GM23338 (cell line): ENCODE measurements at regions not wholly inside any gene's neighbourhood (a gene's known extent, or its start where the extent isn't known, plus 50 kb on each side); places are given as distances from the start of the nearest gene placed in this dataset.

Experiments used
- ATAC-seq: fragments of 200-7000 bp; cut with Tn5 transposase; 3 replicates; pipeline ENCODE4 v1.9.1; 2020
- DNase-seq: peaks from one replicate; pipeline ENCODE4 v3.0.0-alpha.2; 2015; ENCODE audit warnings: low spot score
- H2AFZ ChIP-seq: fragments of 200-600 bp; sonication (generic); 2 replicates; pipeline ENCODE4 v1.8.0; 2016; ENCODE audit warnings: antibody characterized with exemption, mild to moderate bottlenecking, moderate library complexity
- H3F3A ChIP-seq: fragments of 200-600 bp; sonication (generic); replicated peaks from 2 replicates; pipeline ENCODE4 v1.8.0; 2017; ENCODE audit warnings: antibody characterized with exemption, mixed run types, low read depth
- H3K27ac ChIP-seq: fragments of 200-600 bp; sonication (generic); 2 replicates; pipeline ENCODE4 v1.6.1; 2016; ENCODE audit warnings: low read depth
- H3K27me3 ChIP-seq: fragments of 200-600 bp; sonication (generic); 2 replicates; pipeline ENCODE4 v1.8.0; 2016; ENCODE audit warnings: mild to moderate bottlenecking, mixed run types, moderate library complexity; ENCODE audit not compliant: insufficient read depth
- H3K36me3 ChIP-seq: fragments of 200-600 bp; sonication (generic); 2 replicates; pipeline ENCODE4 v1.8.0; 2016; ENCODE audit warnings: mild to moderate bottlenecking; ENCODE audit not compliant: insufficient read depth
- H3K4me1 ChIP-seq: fragments of 200-600 bp; sonication (generic); 2 replicates; pipeline ENCODE4 v1.8.0; 2016; ENCODE audit warnings: mild to moderate bottlenecking, moderate library complexity; ENCODE audit not compliant: insufficient read depth
- H3K4me2 ChIP-seq: fragments of 200-600 bp; sonication (generic); 2 replicates; pipeline ENCODE4 v1.7.1; 2017; ENCODE audit warnings: mixed run types
- H3K4me3 ChIP-seq: fragments of 200-600 bp; sonication (generic); 2 replicates; pipeline ENCODE4 v1.6.1; 2016; ENCODE audit warnings: mixed run types
- H3K79me2 ChIP-seq: fragments of 200-600 bp; sonication (generic); replicated peaks from 2 replicates; pipeline ENCODE4 v1.8.0; 2017; ENCODE audit warnings: mild to moderate bottlenecking; ENCODE audit not compliant: insufficient read depth
- H3K9me2 ChIP-seq: fragments of 200-600 bp; sonication (generic); 2 replicates; pipeline ENCODE4 v1.8.0; 2017; ENCODE audit not compliant: insufficient read depth
- H4K20me1 ChIP-seq: fragments of 200-600 bp; sonication (generic); replicated peaks from 2 replicates; pipeline ENCODE4 v1.8.0; 2017; ENCODE audit warnings: mild to moderate bottlenecking; ENCODE audit not compliant: insufficient read depth
- H3K27ac Mint-ChIP-seq: 2 replicates; pipeline ENCODE4 v1.8.0; 2020; ENCODE audit warnings: inconsistent platforms, mild to moderate bottlenecking, moderate library complexity, mixed read lengths
- H3K27me3 Mint-ChIP-seq: 3 replicates; pipeline ENCODE4 v1.8.0; 2022; ENCODE audit warnings: low read depth, mild to moderate bottlenecking, moderate library complexity, mixed read lengths, inconsistent platforms; ENCODE audit not compliant: insufficient read depth, poor library complexity
- H3K36me3 Mint-ChIP-seq: 3 replicates; pipeline ENCODE4 v1.8.0; 2021; ENCODE audit warnings: low read depth, mild to moderate bottlenecking, inconsistent platforms, moderate library complexity, mixed read lengths
- H3K4me1 Mint-ChIP-seq: 3 replicates; pipeline ENCODE4 v1.8.0; 2020; ENCODE audit warnings: mild to moderate bottlenecking, inconsistent platforms, mixed read lengths
- H3K4me3 Mint-ChIP-seq: 3 replicates; pipeline ENCODE4 v1.8.0; 2021; ENCODE audit warnings: moderate library complexity, mild to moderate bottlenecking, inconsistent platforms, mixed read lengths
- H3K9me3 Mint-ChIP-seq: 3 replicates; pipeline ENCODE4 v1.8.0; 2020; ENCODE audit warnings: moderate library complexity, mild to moderate bottlenecking, inconsistent platforms, mixed read lengths
- CREB1 ChIP-seq: fragments of 250-450 bp; sonication (Bioruptor Pico); IDR thresholded peaks from 2 replicates; pipeline ENCODE4 v1.5.0; 2020; ENCODE audit warnings: low read depth, mild to moderate bottlenecking, moderate library complexity
- EZH2 ChIP-seq: fragments of 200-600 bp; sonication (generic); IDR thresholded peaks from one replicate; pipeline ENCODE4 v1.8.0; 2017; ENCODE audit warnings: antibody characterized with exemption, mild to moderate bottlenecking, low read depth; ENCODE audit not compliant: unreplicated experiment
- EZH2phosphoT487 ChIP-seq: fragments of 200-600 bp; sonication (generic); IDR thresholded peaks from one replicate; pipeline ENCODE4 v1.8.1; 2018; ENCODE audit warnings: antibody characterized with exemption; ENCODE audit not compliant: unreplicated experiment
- JUNB ChIP-seq: IDR thresholded peaks from one replicate; pipeline ENCODE4 v1.6.1; 2016; ENCODE audit warnings: antibody characterized with exemption; ENCODE audit not compliant: unreplicated experiment
- NANOG ChIP-seq: IDR thresholded peaks from 2 replicates; pipeline ENCODE4 v1.6.1; 2016; ENCODE audit warnings: antibody characterized with exemption, borderline replicate concordance
- POLR2AphosphoS5 ChIP-seq: IDR thresholded peaks from 2 replicates; pipeline ENCODE4 v1.6.1; 2016; ENCODE audit warnings: antibody characterized with exemption, low read depth
- STAT1 ChIP-seq: IDR thresholded peaks from one replicate; pipeline ENCODE4 v1.6.1; 2016; ENCODE audit warnings: antibody characterized with exemption; ENCODE audit not compliant: unreplicated experiment
- ZNF114 ChIP-seq: fragments of 250-450 bp; sonication (Bioruptor Pico); IDR thresholded peaks from 2 replicates; pipeline ENCODE4 v1.5.0; 2020; ENCODE audit warnings: mild to moderate bottlenecking, moderate library complexity
- ZNF331 ChIP-seq: fragments of 250-450 bp; sonication (Bioruptor Pico); IDR thresholded peaks from 2 replicates; pipeline ENCODE4 v1.5.0; 2020; ENCODE audit warnings: low read depth, mild to moderate bottlenecking, moderate library complexity
- TF ChIP-seq, protein P1 (sequence below): IDR thresholded peaks from one replicate; pipeline ENCODE4 v1.6.1; 2018; ENCODE audit warnings: antibody characterized with exemption; ENCODE audit not compliant: unreplicated experiment
- TF ChIP-seq, protein P2 (sequence below), 2 experiments: fragments of 200-600 bp in 1 of 2; sonication (generic) in 1 of 2; conservative IDR thresholded peaks; 2 replicates each; pipeline versions ENCODE4 v1.5.1 to v1.6.1; 2016 to 2017; ENCODE audit warnings: antibody characterized with exemption in 2 of 2, low read depth in 2 of 2, mild to moderate bottlenecking in 2 of 2, moderate library complexity in 1 of 2
- TF ChIP-seq, protein P3 (sequence below): IDR thresholded peaks from 2 replicates; pipeline ENCODE4 v1.6.1; 2016; ENCODE audit warnings: antibody characterized with exemption
- TF ChIP-seq, protein P4 (sequence below): fragments of 250-450 bp; sonication (Bioruptor Pico); IDR thresholded peaks from 2 replicates; pipeline ENCODE4 v1.5.0; 2020; ENCODE audit warnings: mild to moderate bottlenecking, moderate library complexity

DNA sequence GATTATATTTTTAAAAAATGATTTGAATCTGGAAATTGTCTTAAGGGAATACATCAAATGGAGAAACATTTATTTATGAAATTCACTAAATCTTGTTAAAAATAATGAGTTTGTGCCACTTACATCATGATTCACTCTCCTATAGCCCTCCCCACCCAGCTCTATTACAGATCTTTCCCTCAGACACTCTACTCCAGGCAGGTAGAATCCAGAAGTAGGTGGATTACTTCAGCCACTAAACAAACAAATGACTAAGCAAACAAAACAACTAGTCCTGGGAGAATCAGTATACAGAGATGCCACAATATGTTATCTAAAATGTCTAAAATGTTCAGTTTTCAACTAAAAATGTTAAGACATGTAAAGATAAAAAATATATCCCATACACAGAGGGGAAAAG is 608.1 kb upstream of the UBE2E2 start:
- Mint-ChIP-seq H3K36me3 (peaks cover 20% of the 10 kb centered on the region), H3K4me1 (peaks cover 6% of the 10 kb centered on the region), H3K27ac (no peak overlapping the region), H3K27me3 (peaks cover 4% of the 10 kb centered on the region), H3K9me3 (peaks cover 25% of the 10 kb centered on the region), H3K4me3 (no peak overlapping the region)
- no peak for DNase-seq
- H4K20me1 ChIP-seq = no peaks in the 10 kb centered on the region
- no peaks in the 10 kb centered on the region for H3F3A ChIP-seq
- TF ChIP-seq EZH2phosphoT487 = no peak
- no peak for TF ChIP-seq CREB1 (CRISPR knock-in tag)
- no peak for TF ChIP-seq STAT1
- TF ChIP-seq, protein P1, sequence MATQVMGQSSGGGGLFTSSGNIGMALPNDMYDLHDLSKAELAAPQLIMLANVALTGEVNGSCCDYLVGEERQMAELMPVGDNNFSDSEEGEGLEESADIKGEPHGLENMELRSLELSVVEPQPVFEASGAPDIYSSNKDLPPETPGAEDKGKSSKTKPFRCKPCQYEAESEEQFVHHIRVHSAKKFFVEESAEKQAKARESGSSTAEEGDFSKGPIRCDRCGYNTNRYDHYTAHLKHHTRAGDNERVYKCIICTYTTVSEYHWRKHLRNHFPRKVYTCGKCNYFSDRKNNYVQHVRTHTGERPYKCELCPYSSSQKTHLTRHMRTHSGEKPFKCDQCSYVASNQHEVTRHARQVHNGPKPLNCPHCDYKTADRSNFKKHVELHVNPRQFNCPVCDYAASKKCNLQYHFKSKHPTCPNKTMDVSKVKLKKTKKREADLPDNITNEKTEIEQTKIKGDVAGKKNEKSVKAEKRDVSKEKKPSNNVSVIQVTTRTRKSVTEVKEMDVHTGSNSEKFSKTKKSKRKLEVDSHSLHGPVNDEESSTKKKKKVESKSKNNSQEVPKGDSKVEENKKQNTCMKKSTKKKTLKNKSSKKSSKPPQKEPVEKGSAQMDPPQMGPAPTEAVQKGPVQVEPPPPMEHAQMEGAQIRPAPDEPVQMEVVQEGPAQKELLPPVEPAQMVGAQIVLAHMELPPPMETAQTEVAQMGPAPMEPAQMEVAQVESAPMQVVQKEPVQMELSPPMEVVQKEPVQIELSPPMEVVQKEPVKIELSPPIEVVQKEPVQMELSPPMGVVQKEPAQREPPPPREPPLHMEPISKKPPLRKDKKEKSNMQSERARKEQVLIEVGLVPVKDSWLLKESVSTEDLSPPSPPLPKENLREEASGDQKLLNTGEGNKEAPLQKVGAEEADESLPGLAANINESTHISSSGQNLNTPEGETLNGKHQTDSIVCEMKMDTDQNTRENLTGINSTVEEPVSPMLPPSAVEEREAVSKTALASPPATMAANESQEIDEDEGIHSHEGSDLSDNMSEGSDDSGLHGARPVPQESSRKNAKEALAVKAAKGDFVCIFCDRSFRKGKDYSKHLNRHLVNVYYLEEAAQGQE = no peak
- TF ChIP-seq POLR2AphosphoS5 = no peak
- TF ChIP-seq, protein P2, sequence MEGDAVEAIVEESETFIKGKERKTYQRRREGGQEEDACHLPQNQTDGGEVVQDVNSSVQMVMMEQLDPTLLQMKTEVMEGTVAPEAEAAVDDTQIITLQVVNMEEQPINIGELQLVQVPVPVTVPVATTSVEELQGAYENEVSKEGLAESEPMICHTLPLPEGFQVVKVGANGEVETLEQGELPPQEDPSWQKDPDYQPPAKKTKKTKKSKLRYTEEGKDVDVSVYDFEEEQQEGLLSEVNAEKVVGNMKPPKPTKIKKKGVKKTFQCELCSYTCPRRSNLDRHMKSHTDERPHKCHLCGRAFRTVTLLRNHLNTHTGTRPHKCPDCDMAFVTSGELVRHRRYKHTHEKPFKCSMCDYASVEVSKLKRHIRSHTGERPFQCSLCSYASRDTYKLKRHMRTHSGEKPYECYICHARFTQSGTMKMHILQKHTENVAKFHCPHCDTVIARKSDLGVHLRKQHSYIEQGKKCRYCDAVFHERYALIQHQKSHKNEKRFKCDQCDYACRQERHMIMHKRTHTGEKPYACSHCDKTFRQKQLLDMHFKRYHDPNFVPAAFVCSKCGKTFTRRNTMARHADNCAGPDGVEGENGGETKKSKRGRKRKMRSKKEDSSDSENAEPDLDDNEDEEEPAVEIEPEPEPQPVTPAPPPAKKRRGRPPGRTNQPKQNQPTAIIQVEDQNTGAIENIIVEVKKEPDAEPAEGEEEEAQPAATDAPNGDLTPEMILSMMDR (conservative IDR thresholded peaks at IDR 0.05; ENCODE audit: low read depth in 2 of 2) = no peak
- TF ChIP-seq EZH2 = no peak
- no peak for TF ChIP-seq ZNF114
- TF ChIP-seq NANOG = no peak
- no peak for TF ChIP-seq JUNB
- TF ChIP-seq, protein P3, sequence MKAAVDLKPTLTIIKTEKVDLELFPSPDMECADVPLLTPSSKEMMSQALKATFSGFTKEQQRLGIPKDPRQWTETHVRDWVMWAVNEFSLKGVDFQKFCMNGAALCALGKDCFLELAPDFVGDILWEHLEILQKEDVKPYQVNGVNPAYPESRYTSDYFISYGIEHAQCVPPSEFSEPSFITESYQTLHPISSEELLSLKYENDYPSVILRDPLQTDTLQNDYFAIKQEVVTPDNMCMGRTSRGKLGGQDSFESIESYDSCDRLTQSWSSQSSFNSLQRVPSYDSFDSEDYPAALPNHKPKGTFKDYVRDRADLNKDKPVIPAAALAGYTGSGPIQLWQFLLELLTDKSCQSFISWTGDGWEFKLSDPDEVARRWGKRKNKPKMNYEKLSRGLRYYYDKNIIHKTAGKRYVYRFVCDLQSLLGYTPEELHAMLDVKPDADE = no peak
- TF ChIP-seq ZNF331 (CRISPR knock-in tag) = no peak
- TF ChIP-seq, protein P4, sequence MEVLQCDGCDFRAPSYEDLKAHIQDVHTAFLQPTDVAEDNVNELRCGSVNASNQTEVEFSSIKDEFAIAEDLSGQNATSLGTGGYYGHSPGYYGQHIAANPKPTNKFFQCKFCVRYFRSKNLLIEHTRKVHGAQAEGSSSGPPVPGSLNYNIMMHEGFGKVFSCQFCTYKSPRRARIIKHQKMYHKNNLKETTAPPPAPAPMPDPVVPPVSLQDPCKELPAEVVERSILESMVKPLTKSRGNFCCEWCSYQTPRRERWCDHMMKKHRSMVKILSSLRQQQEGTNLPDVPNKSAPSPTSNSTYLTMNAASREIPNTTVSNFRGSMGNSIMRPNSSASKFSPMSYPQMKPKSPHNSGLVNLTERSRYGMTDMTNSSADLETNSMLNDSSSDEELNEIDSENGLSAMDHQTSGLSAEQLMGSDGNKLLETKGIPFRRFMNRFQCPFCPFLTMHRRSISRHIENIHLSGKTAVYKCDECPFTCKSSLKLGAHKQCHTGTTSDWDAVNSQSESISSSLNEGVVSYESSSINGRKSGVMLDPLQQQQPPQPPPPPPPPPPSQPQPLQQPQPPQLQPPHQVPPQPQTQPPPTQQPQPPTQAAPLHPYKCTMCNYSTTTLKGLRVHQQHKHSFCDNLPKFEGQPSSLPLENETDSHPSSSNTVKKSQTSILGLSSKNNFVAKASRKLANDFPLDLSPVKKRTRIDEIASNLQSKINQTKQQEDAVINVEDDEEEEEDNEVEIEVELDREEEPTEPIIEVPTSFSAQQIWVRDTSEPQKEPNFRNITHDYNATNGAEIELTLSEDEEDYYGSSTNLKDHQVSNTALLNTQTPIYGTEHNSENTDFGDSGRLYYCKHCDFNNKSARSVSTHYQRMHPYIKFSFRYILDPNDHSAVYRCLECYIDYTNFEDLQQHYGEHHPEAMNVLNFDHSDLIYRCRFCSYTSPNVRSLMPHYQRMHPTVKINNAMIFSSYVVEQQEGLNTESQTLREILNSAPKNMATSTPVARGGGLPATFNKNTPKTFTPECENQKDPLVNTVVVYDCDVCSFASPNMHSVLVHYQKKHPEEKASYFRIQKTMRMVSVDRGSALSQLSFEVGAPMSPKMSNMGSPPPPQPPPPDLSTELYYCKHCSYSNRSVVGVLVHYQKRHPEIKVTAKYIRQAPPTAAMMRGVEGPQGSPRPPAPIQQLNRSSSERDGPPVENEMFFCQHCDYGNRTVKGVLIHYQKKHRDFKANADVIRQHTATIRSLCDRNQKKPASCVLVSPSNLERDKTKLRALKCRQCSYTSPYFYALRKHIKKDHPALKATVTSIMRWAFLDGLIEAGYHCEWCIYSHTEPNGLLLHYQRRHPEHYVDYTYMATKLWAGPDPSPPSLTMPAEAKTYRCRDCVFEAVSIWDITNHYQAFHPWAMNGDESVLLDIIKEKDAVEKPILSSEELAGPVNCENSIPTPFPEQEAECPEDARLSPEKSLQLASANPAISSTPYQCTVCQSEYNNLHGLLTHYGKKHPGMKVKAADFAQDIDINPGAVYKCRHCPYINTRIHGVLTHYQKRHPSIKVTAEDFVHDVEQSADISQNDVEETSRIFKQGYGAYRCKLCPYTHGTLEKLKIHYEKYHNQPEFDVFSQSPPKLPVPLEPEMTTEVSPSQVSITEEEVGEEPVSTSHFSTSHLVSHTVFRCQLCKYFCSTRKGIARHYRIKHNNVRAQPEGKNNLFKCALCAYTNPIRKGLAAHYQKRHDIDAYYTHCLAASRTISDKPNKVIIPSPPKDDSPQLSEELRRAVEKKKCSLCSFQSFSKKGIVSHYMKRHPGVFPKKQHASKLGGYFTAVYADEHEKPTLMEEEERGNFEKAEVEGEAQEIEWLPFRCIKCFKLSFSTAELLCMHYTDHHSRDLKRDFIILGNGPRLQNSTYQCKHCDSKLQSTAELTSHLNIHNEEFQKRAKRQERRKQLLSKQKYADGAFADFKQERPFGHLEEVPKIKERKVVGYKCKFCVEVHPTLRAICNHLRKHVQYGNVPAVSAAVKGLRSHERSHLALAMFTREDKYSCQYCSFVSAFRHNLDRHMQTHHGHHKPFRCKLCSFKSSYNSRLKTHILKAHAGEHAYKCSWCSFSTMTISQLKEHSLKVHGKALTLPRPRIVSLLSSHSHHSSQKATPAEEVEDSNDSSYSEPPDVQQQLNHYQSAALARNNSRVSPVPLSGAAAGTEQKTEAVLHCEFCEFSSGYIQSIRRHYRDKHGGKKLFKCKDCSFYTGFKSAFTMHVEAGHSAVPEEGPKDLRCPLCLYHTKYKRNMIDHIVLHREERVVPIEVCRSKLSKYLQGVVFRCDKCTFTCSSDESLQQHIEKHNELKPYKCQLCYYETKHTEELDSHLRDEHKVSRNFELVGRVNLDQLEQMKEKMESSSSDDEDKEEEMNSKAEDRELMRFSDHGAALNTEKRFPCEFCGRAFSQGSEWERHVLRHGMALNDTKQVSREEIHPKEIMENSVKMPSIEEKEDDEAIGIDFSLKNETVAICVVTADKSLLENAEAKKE (CRISPR knock-in tag) = no peak
- H3K27me3 ChIP-seq = no peaks in the 10 kb centered on the region
- H3K27ac ChIP-seq = no peak overlapping the region
- H3K4me1 ChIP-seq = 0 out of 2 replicates have a peak, but pooled peaks cover 5% of the 10 kb centered on the region
- H3K4me2 ChIP-seq = no peak overlapping the region
- peaks cover 4% of the 10 kb centered on the region; the same call in 1 of the 2 replicates for H3K9me2 ChIP-seq
- H3K36me3 ChIP-seq = no peaks in the 10 kb centered on the region
- H2AFZ ChIP-seq = no peak overlapping the region
- H3K4me3 ChIP-seq = no peak overlapping the region
- ATAC-seq = no peak
- no peaks in the 10 kb centered on the region for H3K79me2 ChIP-seq
